Coronary artery (tissue), 2 donors: ENCODE measurements at regions not wholly inside any gene's neighbourhood (a gene's known extent, or its start where the extent isn't known, plus 50 kb on each side); places are given as distances from the start of the nearest gene placed in this dataset.
"Not testable (repeated sequence)": the region's sequence is repeated elsewhere in the genome, so short reads cannot be mapped to it uniquely, and the experiment has no call there.

Source experiments
- DNase-seq: peaks from one replicate; pipeline ENCODE4 v3.0.0-alpha.2; 2017; ENCODE audit warnings: low spot score
- H3K27ac ChIP-seq, 2 donors: fragments of 200-600 bp; sonication (generic); one replicate each; pipeline ENCODE4 v1.5.1; 2016 to 2019
- H3K4me3 ChIP-seq: fragments of 200-600 bp; sonication (generic); 2 replicates; pipeline ENCODE4 v1.5.1; 2016; ENCODE audit warnings: mild to moderate bottlenecking, moderate library complexity
- TF ChIP-seq, protein P1 (sequence below): fragments of 200-600 bp; sonication (generic); IDR thresholded peaks from one replicate; pipeline ENCODE4 v1.5.1; 2019; ENCODE audit warnings: antibody characterized with exemption

DNA sequence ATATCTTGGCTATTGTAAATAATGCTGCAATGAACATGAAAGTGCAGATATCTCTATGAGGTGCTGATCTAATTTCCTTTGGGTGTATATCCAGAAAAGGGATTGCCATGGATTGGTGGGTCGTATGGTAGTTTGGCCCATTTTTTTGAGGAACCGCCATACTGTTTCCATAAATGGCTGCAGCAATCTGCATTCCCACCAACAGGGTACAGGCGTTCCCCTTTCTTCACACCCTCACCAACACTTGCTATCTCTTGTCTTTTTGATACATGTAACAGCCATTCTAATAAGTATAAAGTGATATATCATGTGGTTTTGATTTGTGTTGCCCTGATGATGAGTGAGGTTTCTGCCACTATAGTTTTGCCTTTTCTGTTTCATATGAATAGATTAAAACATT, 146.7 kb downstream of the NR2F2 start:
- TF ChIP-seq, protein P1, sequence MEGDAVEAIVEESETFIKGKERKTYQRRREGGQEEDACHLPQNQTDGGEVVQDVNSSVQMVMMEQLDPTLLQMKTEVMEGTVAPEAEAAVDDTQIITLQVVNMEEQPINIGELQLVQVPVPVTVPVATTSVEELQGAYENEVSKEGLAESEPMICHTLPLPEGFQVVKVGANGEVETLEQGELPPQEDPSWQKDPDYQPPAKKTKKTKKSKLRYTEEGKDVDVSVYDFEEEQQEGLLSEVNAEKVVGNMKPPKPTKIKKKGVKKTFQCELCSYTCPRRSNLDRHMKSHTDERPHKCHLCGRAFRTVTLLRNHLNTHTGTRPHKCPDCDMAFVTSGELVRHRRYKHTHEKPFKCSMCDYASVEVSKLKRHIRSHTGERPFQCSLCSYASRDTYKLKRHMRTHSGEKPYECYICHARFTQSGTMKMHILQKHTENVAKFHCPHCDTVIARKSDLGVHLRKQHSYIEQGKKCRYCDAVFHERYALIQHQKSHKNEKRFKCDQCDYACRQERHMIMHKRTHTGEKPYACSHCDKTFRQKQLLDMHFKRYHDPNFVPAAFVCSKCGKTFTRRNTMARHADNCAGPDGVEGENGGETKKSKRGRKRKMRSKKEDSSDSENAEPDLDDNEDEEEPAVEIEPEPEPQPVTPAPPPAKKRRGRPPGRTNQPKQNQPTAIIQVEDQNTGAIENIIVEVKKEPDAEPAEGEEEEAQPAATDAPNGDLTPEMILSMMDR: no peak
- H3K4me3 ChIP-seq: no peak overlapping the region
- H3K27ac ChIP-seq: no peak overlapping the region
- no peak for DNase-seq

DNA sequence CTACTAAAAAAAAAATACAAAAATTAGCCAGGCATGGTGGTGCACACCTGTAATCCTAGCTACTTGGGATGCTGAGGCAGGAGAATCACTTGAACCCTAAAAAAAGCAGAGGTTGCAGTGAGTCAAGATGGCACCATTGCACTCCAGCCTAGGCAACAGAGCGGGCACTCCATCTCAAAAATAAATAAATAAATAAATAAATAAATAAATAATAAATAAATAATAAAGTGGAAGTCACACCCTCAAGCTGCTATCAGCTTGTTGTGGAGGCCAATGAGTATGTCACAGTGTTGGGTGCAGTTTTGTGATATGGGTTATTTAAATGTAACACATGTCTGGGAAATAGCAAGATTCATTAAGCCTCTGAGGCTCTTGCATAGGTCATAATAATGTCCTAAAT, 153.9 kb downstream of the NR2F2 start:
- not testable (repeated sequence) for DNase-seq, H3K4me3 ChIP-seq, H3K27ac ChIP-seq

DNA sequence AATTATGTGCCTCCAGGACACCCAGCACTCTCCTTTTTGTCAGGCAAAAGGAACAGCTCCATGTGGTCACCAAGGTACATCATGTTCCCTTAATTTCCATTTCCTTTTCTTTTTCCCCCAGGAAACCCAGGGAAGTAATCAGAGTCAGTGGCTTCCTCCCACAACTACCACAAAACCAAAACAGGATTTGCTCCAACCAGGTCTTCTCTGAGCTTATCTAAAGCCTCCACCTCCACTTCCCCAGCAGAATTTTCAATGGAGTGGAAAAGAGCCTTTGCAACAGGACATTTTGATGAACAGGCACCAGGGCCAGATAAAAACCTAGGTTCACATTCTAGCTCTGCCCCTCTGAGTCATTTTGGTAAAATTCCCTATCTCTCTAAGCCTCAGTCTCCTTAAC, 154.3 kb downstream of the NR2F2 start:
- TF ChIP-seq, protein P1: no peak
- H3K4me3 ChIP-seq: no peak overlapping the region

DNA sequence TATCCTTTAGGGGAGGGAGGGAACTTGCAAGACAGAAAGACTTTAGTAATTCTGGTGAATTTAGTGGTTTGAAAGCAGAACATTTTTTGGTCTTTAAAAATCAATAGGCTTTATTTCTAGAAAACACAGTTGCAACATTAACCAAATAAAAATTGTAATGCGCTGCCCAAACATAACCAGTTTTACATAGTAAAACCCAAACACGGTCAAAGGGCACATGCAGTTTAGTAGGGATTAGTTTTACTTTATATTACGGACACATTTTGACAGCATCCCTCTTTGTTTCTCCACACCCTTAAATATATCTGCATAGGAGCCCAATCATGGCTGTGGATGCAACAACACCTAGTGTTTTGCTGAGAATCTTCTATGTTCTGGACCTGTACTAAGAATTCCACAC, 156.7 kb downstream of the NR2F2 start:
- no peak overlapping the region for H3K4me3 ChIP-seq
- DNase-seq: no peak
- H3K27ac ChIP-seq: no peak overlapping the region
- TF ChIP-seq, protein P1: no peak

More for the DNA sequence above, 154.3 kb downstream of the NR2F2 start:
- H3K27ac ChIP-seq: no peak overlapping the region
- no peak for DNase-seq

DNA sequence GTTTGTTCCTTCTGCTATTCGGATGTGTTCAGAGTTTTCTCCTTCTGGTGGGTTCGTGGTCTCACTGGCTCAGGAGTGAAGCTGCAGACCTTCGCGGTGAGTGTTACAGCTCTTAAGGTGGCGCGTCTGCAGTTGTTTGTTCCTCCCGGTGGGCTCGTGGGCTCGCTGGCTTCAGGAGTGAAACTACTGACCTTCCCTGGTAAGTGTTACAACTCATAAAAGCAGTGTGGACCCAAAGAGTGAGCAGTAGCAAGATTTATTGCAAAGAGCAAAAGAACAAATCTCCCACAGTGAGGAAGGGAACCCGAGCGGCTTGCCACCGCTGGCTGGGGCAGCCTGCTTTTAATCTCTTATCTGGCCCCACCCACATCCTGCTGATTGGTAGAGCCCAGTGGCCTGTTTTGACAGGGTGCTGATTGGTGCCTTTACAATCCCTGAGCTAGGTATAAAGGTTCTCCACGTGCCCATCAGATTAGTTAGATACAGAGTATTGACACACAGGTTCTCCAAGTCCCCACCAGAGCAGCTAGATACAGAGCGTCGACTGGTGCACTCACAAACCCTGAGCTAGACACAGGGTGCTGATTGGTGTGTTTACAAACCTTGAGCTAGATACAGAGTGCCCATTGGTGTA, 160.7 kb downstream of the NR2F2 start:
- DNase-seq, H3K27ac ChIP-seq, H3K4me3 ChIP-seq: not testable (repeated sequence)

DNA sequence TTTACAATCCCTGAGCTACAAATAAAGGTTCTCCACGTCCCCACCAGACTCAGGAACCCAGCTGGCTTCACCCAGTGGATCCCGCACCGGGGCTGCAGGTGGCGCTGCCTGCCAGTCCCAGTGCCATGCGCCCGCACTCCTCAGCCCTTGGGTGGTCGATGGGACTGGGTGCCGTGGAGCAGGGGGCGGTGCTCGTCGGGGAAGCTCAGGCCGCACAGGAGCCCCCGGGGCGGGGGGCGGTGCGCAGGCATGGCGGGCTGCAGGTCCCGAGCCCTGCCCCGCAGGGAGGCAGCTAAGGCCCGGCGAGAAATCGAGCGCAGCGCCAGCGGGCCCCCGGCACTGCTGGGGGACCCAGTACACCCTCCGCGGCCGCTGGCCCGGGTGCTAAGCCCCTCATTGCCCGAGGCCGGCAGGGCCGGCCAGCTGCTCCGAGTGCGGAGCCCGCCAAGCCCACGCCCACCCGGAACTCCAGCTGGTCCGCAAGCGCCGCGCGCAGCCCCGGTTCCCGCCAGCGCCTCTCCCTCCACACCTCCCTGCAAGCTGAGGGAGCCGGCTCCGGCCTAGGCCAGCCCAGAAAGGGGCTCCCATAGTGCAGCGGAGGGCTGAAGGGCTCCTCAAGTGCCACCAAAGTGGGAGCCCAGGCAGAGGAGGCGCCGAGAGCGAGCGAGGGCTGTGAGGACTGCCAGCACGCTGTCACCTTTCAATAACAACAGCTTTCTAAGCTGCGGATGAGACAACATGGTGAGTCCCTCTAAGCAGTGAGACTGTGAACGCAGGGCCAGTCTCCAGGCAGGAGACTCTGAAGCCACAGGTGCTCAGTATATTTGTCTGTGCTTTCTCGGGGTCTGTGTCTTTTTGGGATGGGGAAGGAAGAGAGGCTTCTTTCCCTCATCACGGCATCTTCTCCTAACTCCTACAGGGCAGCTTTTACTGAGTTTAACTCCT, 161.5 kb downstream of the NR2F2 start:
- H3K4me3 ChIP-seq, DNase-seq, H3K27ac ChIP-seq: not testable (repeated sequence)

DNA sequence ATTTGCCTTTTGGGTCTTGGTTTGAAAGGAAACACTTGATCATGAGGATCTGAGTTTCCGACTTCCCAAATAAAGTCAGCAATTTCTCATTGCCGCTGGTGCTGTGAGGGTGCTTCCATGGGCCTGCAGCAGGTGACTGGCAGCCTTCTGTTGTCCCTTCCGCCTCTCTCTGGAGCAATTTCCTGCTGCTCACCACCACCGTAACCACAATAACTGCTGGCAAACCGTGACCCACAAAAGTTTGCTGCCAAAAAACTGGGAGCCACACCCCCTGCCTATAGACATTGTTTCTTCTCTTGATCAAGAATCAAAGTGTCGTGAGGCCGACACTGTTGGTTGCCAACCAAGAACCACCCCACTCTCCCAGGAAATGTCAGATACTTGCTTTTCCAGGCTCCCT, 164.0 kb downstream of the NR2F2 start:
- TF ChIP-seq, protein P1: no peak
- Histone ChIP-seq H3K4me3 (no peak overlapping the region), H3K27ac (no peak overlapping the region)
- no peak for DNase-seq

DNA sequence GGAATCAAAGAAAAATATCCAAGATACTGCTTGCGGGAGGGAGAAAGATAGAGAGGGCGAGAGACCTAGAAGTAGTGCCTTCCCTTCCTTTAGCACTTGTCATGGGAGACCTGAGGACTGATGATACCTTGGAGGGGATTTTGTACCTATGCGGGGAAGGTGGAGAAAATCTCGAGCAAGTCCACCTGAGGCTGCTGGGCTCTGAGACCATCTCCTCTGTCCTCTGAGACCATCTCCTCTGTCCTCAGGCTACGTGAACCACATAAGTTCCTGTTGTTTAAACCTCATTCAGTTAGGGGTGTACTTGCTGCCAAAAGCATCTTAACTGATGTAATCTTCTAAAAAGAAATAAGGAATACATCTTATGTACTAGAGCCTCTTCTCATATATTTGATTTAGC, 164.9 kb downstream of the NR2F2 start:
- no peak overlapping the region for H3K27ac ChIP-seq
- TF ChIP-seq, protein P1: no peak
- no peak overlapping the region for H3K4me3 ChIP-seq
- no peak for DNase-seq
